Muscle of arm (tissue), 1 donor: ENCODE measurements at regions not wholly inside any gene's neighbourhood (a gene's known extent, or its start where the extent isn't known, plus 50 kb on each side); places are given as distances from the start of the nearest gene placed in this dataset.
"Not testable (repeated sequence)": the region's sequence is repeated elsewhere in the genome, so short reads cannot be mapped to it uniquely, and the experiment has no call there.

Experiments
- DNase-seq: peaks from one replicate; pipeline ENCODE4 v3.0.0-alpha.2; 2013

DNA sequence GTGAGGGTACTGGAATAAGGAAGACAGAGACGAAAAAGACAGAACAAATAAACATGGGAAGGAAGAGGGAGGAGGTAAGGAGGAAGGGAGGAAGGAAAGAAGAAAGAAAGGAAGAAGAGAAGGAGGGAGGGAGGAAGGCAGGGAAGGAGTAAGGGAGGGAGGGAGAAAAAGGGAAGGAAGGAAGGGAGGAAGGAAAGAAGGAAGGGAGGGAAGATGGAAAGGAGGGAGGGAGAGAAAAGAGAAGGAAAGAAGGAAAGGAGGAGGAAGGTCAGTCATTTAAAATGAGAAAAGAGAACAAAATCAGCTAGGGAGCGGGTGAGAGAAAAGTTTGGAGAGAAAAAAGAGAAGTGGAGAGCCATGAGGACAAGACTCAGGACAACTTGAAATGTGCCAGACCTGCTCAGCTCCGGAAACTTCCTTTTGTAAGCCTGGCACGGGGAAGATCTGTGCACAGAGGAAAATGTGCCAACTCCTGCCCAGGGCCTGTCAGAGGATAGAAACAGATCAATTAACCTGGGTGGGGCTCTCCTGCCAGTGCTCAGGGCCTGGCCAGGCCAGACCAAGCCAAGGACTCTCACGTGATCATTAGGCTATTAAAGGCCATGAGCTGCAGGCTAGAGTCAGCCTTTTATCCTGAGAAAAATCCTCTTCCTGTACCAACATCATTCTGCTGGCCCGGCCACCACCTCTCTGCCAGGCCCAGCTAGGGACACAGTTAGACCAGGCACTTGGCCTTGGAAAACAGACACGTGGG lies 50.1 kb upstream of the BCL6 start:
- no peak for DNase-seq

GRCh38 chr3:187798126-187798525 lies 52.9 kb upstream of the BCL6 start:
- no peak for DNase-seq

- no peak for DNase-seq
These were observed 53.6 kb upstream of the BCL6 start for GRCh38 chr3:187798531-187799530.

DNA sequence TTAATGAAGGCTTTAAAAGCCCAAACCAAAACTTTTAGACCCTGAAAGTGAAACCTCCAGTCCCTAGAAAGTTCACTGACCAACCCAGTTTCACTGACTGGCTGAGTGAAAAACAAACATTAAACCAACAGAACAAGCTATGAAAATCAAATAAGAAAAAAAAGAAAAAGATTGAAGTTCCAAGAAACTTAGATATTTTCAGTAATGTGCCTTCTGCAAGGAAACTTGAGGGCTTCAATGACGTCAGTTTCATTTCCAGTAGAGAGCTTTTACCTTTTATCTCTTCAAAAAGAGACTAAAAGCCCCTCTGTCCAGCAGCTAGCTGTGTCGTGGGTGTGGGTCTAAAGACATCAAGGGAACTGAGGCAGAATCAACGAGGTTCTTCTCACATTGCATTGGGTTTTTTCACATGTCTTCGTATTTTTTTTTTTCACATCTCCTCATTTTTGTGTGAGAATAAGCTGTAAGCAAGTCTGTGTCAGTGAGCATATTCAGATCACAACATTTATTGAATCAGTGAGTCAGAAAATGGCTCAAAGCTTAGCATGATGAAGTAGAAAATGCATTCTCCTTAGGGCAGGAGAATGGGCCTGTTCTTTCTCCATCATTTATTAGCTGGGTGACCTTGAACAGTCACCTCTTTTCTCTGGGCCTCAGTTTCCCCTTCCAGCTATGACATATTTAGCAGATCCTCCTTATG lies 54.8 kb upstream of the BCL6 start:
- DNase-seq, result no peak

DNA sequence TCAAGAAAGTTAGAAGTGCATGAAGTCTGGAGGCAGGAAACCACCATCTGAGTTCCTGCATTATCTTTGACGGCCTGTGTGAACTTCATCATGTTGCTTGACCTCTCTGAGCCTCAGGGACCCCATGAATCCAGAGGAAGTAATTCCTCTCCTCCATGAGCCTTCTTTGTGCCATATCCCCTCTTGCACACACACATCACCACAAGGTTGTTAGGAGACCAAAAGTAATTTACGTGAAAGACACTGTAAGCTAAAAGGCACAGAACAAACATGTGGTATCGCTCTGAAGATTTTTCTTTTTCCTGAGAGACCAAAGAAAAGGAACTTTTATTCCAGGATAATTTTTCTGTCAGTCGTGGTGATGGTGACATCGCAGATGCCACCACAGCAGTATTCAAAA lies 55.9 kb upstream of the BCL6 start:
- DNase-seq, result no peak

- no peak for DNase-seq
These were observed 57.1 kb upstream of the BCL6 start for GRCh38 chr3:187802203-187802927.

DNA sequence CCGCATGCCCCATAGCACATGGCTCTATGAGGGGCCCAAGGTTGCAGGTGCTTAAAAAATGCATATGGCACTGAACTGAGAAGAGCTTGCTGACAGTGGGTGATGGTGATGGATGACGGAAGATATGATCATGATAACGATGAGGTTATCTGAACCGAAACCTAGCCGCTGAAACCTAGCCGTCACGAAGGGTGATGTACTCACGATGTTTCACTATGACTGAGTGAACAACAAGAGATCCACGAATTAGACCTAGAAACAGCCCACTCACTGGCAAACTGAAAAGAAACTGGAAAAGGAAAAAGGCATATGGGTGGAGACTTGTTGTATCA lies 57.6 kb upstream of the BCL6 start:
- DNase-seq, result no peak

- DNase-seq, result no peak
These were observed 59.0 kb upstream of the BCL6 start for GRCh38 chr3:187804120-187804744.

GRCh38 chr3:187804745-187805121 lies 59.5 kb upstream of the BCL6 start:
- DNase-seq, result no peak

DNA sequence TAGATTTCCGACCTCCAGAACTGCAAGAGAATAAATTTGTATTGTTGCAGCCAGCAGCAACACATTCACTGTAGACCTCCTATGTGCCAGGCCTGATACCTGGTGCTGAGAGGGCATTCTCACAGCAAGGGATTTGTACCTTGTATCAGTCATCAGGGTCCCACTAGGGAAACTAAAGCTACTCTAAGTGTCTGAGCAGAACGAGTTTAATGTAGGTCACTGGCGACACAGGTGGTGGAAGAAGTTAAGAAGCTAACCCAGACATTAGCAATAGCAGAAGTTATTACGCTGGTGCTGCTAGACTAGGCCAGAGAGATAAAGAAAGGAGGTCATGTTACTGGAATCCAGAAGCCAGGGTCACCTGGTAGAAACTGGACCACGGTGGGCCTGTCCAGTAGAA lies 60.5 kb upstream of the BCL6 start:
- DNase-seq, result no peak

DNA sequence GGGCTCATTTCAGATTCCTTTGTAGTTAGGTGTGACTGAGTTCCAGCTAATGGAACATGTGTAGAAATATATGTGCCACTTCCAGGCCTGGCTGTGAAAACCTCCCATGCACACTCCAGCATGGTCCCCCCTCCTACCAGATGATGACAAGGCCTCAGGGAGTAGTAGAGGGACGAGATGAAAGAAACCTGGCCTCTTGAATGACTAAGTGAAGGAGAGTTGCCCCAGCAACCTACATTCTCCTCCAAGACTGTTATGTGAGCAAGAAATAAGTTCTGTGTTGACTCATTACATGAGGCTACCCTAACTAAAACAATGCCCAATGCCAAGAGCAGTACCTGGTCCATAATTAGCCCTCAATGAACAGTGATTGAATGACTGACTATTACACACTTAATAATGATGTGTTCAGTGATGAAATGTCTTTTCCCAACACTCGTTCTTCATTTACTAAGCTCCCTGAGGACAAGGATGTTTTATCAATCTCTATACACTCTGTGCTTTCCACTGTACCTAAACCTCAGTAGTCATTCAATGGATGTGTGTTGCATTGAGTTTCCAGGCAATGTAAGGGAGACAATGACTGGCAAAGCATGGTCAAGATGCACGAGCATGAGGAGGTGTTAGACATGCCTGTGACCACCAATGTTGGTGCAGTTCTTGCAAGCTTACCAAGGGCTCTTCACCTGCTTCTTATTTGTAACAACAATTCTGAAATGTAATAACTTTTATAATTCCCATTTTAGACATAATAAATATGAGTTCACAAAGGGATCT lies 62.0 kb upstream of the BCL6 start:
- DNase-seq, result no peak

DNA sequence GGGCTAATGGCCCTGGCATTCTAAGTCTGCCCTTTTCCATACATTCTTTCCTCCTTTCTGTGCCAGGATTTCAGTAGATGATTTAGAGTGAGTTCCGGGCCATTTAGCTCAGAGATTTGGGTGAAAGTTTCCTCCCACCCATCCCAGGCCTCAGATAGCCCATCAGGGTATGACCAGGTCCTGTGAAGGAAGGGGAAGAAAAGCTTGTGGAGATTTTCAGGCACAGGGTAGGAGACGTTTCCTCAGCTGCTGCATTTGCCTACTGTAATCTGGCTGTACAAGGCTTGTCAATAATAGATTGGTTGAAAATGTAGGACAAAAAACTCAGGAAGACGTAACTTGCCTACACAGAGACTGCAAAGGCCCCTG lies 63.2 kb upstream of the BCL6 start:
- DNase-seq, result no peak

GRCh38 chr3:187809612-187809991 lies 64.3 kb upstream of the BCL6 start:
- DNase-seq, result no peak

GRCh38 chr3:187810021-187810446 lies 64.8 kb upstream of the BCL6 start:
- no peak for DNase-seq

- no peak for DNase-seq
These were observed 66.5 kb upstream of the BCL6 start for GRCh38 chr3:187811585-187812250.

GRCh38 chr3:187812496-187812895 lies 67.2 kb upstream of the BCL6 start:
- DNase-seq, result no peak

- DNase-seq, result no peak
These were observed 67.9 kb upstream of the BCL6 start for GRCh38 chr3:187813198-187813597.

- not testable (repeated sequence) for DNase-seq
These were observed 72.5 kb upstream of the BCL6 start for GRCh38 chr3:187817766-187818165.

DNA sequence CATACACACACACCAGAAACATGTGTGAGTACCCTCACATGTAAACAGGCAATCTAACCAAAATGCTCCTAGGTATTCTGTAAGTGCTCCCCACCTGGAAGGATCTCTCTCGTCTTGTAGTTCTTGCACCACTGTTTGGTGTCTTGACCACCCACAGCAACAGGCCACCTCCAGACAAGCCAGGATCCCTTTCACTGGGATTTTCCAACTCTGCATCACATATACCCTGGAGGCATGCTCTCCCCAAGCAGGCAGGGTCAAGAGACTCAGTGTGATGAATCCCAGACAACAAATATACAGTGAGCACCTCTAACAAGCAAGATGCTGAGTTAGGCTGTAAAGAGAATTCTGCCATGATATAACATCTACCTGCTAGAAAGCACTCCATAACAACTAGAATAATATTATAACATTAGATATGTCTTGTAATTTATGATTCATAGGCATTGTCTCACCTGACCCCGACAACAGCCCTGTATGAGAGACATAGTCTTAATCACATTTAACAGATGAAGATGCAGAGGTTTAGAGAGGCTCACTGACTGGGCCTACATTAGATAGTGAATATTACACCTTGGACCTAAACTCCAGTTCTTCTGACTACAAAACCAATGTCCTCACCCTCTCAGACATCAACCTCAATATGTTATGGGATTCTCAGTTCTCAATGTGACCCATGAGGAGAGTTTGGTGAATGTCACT lies 76.5 kb upstream of the BCL6 start:
- DNase-seq, result no peak
